Tibial nerve (tissue), 4 donors: ENCODE measurements at regions not wholly inside any gene's neighbourhood (a gene's known extent, or its start where the extent isn't known, plus 50 kb on each side); places are given as distances from the start of the nearest gene placed in this dataset.

Experiments
- DNase-seq, 2 donors: peaks; one replicate each; pipeline ENCODE4 v3.0.0-alpha.2; 2019; ENCODE audit warnings: low spot score in 2 of 2
- H3K27ac ChIP-seq, 4 donors: fragments of 200-600 bp; sonication (generic) in 3 of 4; one replicate each; pipeline ENCODE4 v1.5.1; 2017 to 2019; ENCODE audit warnings: mild to moderate bottlenecking in 1 of 4
- H3K27me3 ChIP-seq, 2 donors: fragments of 200-600 bp; sonication (generic) in 1 of 2; one replicate each; pipeline versions ENCODE4 v1.5.1 to v1.6.0; 2017 to 2019
- H3K36me3 ChIP-seq, 3 donors: fragments of 200-600 bp; sonication (generic); one replicate each; pipeline ENCODE4 v1.5.1; 2018 to 2019
- H3K4me1 ChIP-seq, 4 donors: fragments of 200-600 bp; sonication (generic) in 3 of 4; one replicate each; pipeline ENCODE4 v1.5.1; 2017 to 2019
- H3K4me3 ChIP-seq, 4 donors: fragments of 200-600 bp; sonication (generic) in 3 of 4; one replicate each; pipeline ENCODE4 v1.5.1; 2017 to 2019; ENCODE audit warnings: mild to moderate bottlenecking in 1 of 4, moderate library complexity in 1 of 4
- H3K9me3 ChIP-seq, 4 donors: fragments of 200-600 bp; sonication (generic) in 3 of 4; one replicate each; pipeline ENCODE4 v1.5.1; 2017 to 2019
- EP300 ChIP-seq, 2 donors: sonication (generic); formaldehyde crosslinking; IDR thresholded peaks; one replicate each; pipeline ENCODE4 v1.6.1; 2017; ENCODE audit warnings: antibody characterized with exemption in 2 of 2, mild to moderate bottlenecking in 1 of 2
- POLR2A ChIP-seq, 2 donors: fragments of 450-650 bp; IDR thresholded peaks; one replicate each; pipeline ENCODE4 v1.6.1; 2017; ENCODE audit warnings: antibody characterized with exemption in 2 of 2, mild to moderate bottlenecking in 2 of 2, moderate library complexity in 2 of 2
- WGBS, 2 donors: methylation state at CpG; one replicate each; pipeline ENCODE4 v1.1.5; 2018; 5-methylcytosine and 5-hydroxymethylcytosine counted together
- TF ChIP-seq, protein P1 (sequence below), 5 experiments: fragments of 200-600 bp in 3 of 5; fragments of 450-650 bp in 2 of 5; sonication (generic) in 3 of 5; IDR thresholded peaks; one replicate each; pipeline ENCODE4 v1.5.1; 2016 to 2019; ENCODE audit warnings: antibody characterized with exemption in 5 of 5, mild to moderate bottlenecking in 3 of 5, moderate library complexity in 2 of 5

DNA sequence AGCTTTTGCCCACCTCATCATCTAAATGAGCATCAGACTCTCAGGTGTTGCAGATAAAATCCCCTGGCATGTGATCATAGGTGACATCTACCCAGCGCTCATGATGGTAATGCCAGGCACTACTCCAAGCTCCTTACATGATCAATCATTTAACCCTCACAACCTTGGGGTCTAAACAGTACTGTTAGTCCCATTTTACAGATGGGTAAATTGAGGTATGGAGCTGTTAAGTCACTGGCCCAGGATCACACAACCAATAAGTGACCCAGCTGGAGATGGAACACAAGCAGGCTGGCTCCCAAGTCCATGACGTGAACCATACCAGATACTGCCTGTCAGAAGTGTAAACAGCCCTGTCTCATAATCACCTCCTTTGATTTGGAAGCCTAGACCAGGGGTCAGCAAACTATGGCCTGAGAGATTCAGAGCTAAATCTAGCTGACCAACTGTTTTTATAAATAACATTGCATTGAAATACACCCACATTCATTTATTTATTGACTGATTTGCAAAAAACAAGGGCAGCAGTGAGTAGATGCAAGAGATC, 79.2 kb downstream of the UNC5CL start:
- Histone ChIP-seq H3K27ac (no peak overlapping the region), H3K4me3 (no peak overlapping the region), H3K36me3 (no peaks in the 10 kb centered on the region), H3K9me3 (no peaks in the 10 kb centered on the region), H3K27me3 (no peaks in the 10 kb centered on the region), H3K4me1 (no peaks in the 10 kb centered on the region)
- WGBS, 2 donors, result 93% methylated on average over 2 of the region's 2 CpGs
- no peak for DNase-seq
- TF ChIP-seq POLR2A (IDR thresholded peaks at IDR 0.05) (no peak), EP300 (IDR thresholded peaks at IDR 0.05) (no peak)
- TF ChIP-seq, protein P1, sequence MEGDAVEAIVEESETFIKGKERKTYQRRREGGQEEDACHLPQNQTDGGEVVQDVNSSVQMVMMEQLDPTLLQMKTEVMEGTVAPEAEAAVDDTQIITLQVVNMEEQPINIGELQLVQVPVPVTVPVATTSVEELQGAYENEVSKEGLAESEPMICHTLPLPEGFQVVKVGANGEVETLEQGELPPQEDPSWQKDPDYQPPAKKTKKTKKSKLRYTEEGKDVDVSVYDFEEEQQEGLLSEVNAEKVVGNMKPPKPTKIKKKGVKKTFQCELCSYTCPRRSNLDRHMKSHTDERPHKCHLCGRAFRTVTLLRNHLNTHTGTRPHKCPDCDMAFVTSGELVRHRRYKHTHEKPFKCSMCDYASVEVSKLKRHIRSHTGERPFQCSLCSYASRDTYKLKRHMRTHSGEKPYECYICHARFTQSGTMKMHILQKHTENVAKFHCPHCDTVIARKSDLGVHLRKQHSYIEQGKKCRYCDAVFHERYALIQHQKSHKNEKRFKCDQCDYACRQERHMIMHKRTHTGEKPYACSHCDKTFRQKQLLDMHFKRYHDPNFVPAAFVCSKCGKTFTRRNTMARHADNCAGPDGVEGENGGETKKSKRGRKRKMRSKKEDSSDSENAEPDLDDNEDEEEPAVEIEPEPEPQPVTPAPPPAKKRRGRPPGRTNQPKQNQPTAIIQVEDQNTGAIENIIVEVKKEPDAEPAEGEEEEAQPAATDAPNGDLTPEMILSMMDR (IDR thresholded peaks at IDR 0.05), result no peak

DNA sequence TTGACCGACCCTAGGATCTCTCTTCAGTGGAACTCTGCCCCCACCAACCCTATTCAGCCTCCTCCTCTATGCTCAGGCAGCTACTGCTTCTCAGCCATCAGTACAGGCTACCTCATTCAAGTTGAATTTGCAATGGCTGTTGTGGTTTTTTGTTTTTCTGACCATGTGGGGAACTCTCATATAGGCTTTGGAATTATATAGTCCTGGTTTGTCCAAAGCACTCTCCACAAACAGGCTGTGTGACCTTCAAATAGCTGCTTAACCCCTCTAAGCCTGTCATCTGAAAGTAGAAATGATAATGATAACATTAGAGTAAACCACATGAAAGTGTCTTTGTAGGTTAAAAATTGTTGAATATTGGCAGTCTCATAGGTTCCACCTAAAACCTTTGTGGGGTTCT, 80.3 kb downstream of the UNC5CL start:
- 56 to 86% methylated on average over 1 of the region's 1 CpG for WGBS, 2 donors
- TF ChIP-seq EP300 (IDR thresholded peaks at IDR 0.05), result no peak
- TF ChIP-seq, protein P1 (IDR thresholded peaks at IDR 0.05), result no peak
- TF ChIP-seq POLR2A (IDR thresholded peaks at IDR 0.05), result no peak
- Histone ChIP-seq H3K27me3 (no peaks in the 10 kb centered on the region), H3K36me3 (no peaks in the 10 kb centered on the region), H3K4me3 (no peak overlapping the region), H3K27ac (no peak overlapping the region), H3K9me3 (no peaks in the 10 kb centered on the region), H3K4me1 (no peaks in the 10 kb centered on the region)
- no peak for DNase-seq

DNA sequence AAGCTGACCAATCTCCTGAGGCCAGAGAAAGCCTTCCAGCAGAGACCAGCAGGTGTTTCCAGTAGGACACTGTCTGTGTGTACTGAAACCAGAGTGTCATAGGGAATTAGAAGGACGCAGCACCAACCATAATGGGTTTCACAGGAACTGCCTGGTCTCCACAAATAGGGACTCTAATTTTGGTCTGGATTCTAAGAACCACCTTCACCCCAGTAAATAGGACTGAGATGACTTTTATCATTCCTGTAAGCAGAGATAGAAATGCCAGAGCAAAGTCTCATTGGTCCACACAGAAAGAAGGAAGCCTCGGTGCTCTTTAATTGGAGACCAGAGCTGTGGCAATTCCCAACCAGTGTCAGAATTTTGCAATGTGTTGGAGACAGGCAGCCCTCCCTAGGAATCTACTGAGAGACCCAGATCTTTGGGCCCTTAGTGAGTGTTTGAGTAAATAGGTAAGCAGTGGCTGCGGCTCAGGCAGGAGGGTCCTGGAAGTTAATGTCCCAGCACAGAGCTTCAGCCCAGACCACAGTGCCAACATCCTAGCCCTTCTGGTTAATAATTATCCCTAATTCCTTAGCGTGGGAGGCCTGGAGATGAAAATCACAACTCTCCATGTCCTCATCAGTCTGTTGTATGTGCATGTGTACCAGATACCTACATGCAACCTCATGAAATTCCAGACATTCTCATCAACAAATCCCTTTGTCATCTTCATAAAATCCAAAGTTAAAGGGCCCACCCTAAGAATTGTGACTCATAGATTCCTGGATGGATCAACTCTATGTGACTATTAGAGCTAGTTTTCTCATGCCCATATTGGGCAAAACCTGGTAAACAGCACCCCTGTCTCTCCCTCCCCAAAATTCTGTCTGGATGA, 81.2 kb downstream of the UNC5CL start:
- Histone ChIP-seq H3K4me3 (no peak overlapping the region), H3K27ac (no peak overlapping the region), H3K27me3 (no peaks in the 10 kb centered on the region), H3K9me3 (no peaks in the 10 kb centered on the region), H3K36me3 (no peaks in the 10 kb centered on the region), H3K4me1 (no peaks in the 10 kb centered on the region)
- no peak for TF ChIP-seq POLR2A (IDR thresholded peaks at IDR 0.05)
- no peak for TF ChIP-seq EP300 (IDR thresholded peaks at IDR 0.05)
- TF ChIP-seq, protein P1 (IDR thresholded peaks at IDR 0.05), result no peak
- no peak for DNase-seq
- 71 to 89% methylated on average over 4 of the region's 4 CpGs for WGBS, 2 donors

DNA sequence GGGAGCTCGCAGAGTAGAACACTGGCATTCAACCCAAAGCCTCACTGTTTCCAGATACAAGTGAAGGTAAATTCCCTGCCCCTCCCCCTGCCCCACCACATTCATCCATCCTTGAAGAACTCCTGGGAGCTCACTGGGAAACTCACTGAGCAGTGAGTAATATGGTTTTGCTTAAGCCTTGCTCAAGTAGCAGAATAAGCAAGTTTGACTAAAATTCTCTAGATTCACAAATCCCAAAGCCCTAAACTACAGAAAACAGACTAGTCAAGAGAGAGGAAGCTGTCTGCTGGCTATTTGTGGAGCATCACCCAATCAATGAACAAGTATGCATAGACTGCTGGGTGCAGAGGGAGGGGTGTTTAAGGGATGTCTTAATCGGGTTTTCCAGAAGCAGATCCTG, 82.1 kb downstream of the UNC5CL start:
- Histone ChIP-seq H3K36me3 (no peaks in the 10 kb centered on the region), H3K27me3 (no peaks in the 10 kb centered on the region), H3K9me3 (no peaks in the 10 kb centered on the region), H3K4me1 (no peaks in the 10 kb centered on the region), H3K4me3 (no peak overlapping the region), H3K27ac (no peak overlapping the region)
- TF ChIP-seq, protein P1 (IDR thresholded peaks at IDR 0.05), result no peak
- no peak for DNase-seq
- WGBS, 2 donors, result 82 to 90% methylated on average over 2 of the region's 2 CpGs

DNA sequence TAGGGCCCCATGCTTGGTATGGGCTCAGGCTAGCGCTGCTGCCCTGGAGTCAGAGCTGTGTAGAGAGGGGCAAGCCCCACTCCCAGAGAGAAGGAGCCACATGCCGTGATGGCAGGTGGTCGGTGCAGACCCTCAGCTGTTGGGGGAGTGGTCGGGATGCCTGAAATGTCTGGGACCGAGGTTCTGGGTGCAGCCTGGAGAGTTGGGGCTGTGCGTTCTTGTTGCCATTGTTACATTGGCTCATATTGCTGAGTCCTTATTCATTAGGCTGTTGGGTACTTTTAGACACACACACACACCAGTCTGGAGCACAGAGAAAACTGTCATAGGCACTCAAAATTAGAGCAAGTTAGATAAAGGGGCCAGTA, 83.9 kb downstream of the UNC5CL start:
- Histone ChIP-seq H3K4me1 (no peaks in the 10 kb centered on the region), H3K4me3 (no peak overlapping the region), H3K27me3 (no peaks in the 10 kb centered on the region), H3K27ac (no peak overlapping the region), H3K36me3 (no peaks in the 10 kb centered on the region), H3K9me3 (no peaks in the 10 kb centered on the region)
- whole genome bisulfite sequencing, 2 donors, result 91 to 93% methylated on average over 6 of the region's 6 CpGs
- TF ChIP-seq POLR2A (IDR thresholded peaks at IDR 0.05), result no peak
- TF ChIP-seq, protein P1 (IDR thresholded peaks at IDR 0.05), result no peak
- no peak for TF ChIP-seq EP300 (IDR thresholded peaks at IDR 0.05)
- DNase-seq, result no peak
